ENCODE measurements at regions not wholly inside any gene's neighbourhood (a gene's known extent, or its start where the extent isn't known, plus 50 kb on each side); places are given as distances from the start of the nearest gene placed in this dataset.

GRCh38 chr1:87603626-87604025, 274.9 kb downstream of the LMO4 start:
- no TSS peak for BruUV-seq (replicated peaks)
- no peak for DNase-seq
- CTCF ChIA-PET, result interaction anchor here (0.6 kb wide), 1 partner anchor 23 kb away, joined by 3 read pairs; no protein-coding TSS in a partner anchor
- no peak for TF ChIP-seq CTCF (IDR thresholded peaks at IDR 0.05; ENCODE audit: unreplicated experiment)
- H3K9me3 Mint-ChIP-seq (ENCODE audit: low read depth, unreplicated experiment), result peaks cover 8% of the 10 kb centered on the region
- H3K27me3 Mint-ChIP-seq (ENCODE audit: unreplicated experiment), result no peaks in the 10 kb centered on the region
- intact Hi-C loops (cut with micrococcal nuclease; ENCODE audit: unreplicated experiment), result no loop called here
- H3K36me3 Mint-ChIP-seq (ENCODE audit: insufficient read depth, unreplicated experiment), result peaks cover 10% of the 10 kb centered on the region
- H3K27ac Mint-ChIP-seq (ENCODE audit: unreplicated experiment), result no peak overlapping the region
- no peak overlapping the region for H3K4me3 Mint-ChIP-seq (ENCODE audit: low read depth, unreplicated experiment)
- peaks cover 18% of the 10 kb centered on the region for H3K4me1 Mint-ChIP-seq (ENCODE audit: low read depth, unreplicated experiment)

GRCh38 chr1:87612956-87613355, 284.3 kb downstream of the LMO4 start:
- no peak for TF ChIP-seq CTCF (IDR thresholded peaks at IDR 0.05; ENCODE audit: unreplicated experiment)
- H3K9me3 Mint-ChIP-seq (ENCODE audit: low read depth, unreplicated experiment), result no peaks in the 10 kb centered on the region
- no peaks in the 10 kb centered on the region for H3K27me3 Mint-ChIP-seq (ENCODE audit: unreplicated experiment)
- no peaks in the 10 kb centered on the region for H3K36me3 Mint-ChIP-seq (ENCODE audit: insufficient read depth, unreplicated experiment)
- intact Hi-C loops (cut with micrococcal nuclease; ENCODE audit: unreplicated experiment), result no loop called here
- CTCF ChIA-PET, result no interaction called here
- no peak overlapping the region for H3K27ac Mint-ChIP-seq (ENCODE audit: unreplicated experiment)
- no peak for DNase-seq
- H3K4me3 Mint-ChIP-seq (ENCODE audit: low read depth, unreplicated experiment), result no peak overlapping the region
- no peaks in the 10 kb centered on the region for H3K4me1 Mint-ChIP-seq (ENCODE audit: low read depth, unreplicated experiment)
- BruUV-seq (replicated peaks), result no TSS peak

GRCh38 chr1:87615491-87615890, 286.8 kb downstream of the LMO4 start:
- Mint-ChIP-seq H3K27me3 (ENCODE audit: unreplicated experiment) (no peaks in the 10 kb centered on the region), H3K4me3 (ENCODE audit: low read depth, unreplicated experiment) (no peak overlapping the region), H3K27ac (ENCODE audit: unreplicated experiment) (no peak overlapping the region), H3K36me3 (ENCODE audit: insufficient read depth, unreplicated experiment) (no peaks in the 10 kb centered on the region), H3K9me3 (ENCODE audit: low read depth, unreplicated experiment) (peaks cover 5% of the 10 kb centered on the region), H3K4me1 (ENCODE audit: low read depth, unreplicated experiment) (no peaks in the 10 kb centered on the region)
- BruUV-seq (replicated peaks), result no TSS peak
- DNase-seq, result no peak
- intact Hi-C loops (cut with micrococcal nuclease; ENCODE audit: unreplicated experiment), result no loop called here
- CTCF ChIA-PET, result no interaction called here
- no peak for TF ChIP-seq CTCF (IDR thresholded peaks at IDR 0.05; ENCODE audit: unreplicated experiment)

- intact Hi-C loops (cut with micrococcal nuclease; ENCODE audit: unreplicated experiment), result no loop called here
- H3K36me3 Mint-ChIP-seq (ENCODE audit: insufficient read depth, unreplicated experiment), result no peaks in the 10 kb centered on the region
- no peak for DNase-seq
- no TSS peak for BruUV-seq (replicated peaks)
- H3K27ac Mint-ChIP-seq (ENCODE audit: unreplicated experiment), result no peak overlapping the region
- no peak for TF ChIP-seq CTCF (IDR thresholded peaks at IDR 0.05; ENCODE audit: unreplicated experiment)
- H3K4me1 Mint-ChIP-seq (ENCODE audit: low read depth, unreplicated experiment), result no peaks in the 10 kb centered on the region
- no peaks in the 10 kb centered on the region for H3K27me3 Mint-ChIP-seq (ENCODE audit: unreplicated experiment)
- H3K4me3 Mint-ChIP-seq (ENCODE audit: low read depth, unreplicated experiment), result no peak overlapping the region
- peaks cover 5% of the 10 kb centered on the region for H3K9me3 Mint-ChIP-seq (ENCODE audit: low read depth, unreplicated experiment)
- CTCF ChIA-PET, result no interaction called here
Measured at GRCh38 chr1:87615901-87616300, 287.2 kb downstream of the LMO4 start.

GRCh38 chr1:87620807-87621206, 292.1 kb downstream of the LMO4 start:
- H3K36me3 Mint-ChIP-seq (ENCODE audit: insufficient read depth, unreplicated experiment), result no peaks in the 10 kb centered on the region
- no peak overlapping the region for H3K27ac Mint-ChIP-seq (ENCODE audit: unreplicated experiment)
- no peaks in the 10 kb centered on the region for H3K4me1 Mint-ChIP-seq (ENCODE audit: low read depth, unreplicated experiment)
- no TSS peak for BruUV-seq (replicated peaks)
- H3K4me3 Mint-ChIP-seq (ENCODE audit: low read depth, unreplicated experiment), result no peak overlapping the region
- DNase-seq, result no peak
- no peaks in the 10 kb centered on the region for H3K27me3 Mint-ChIP-seq (ENCODE audit: unreplicated experiment)
- H3K9me3 Mint-ChIP-seq (ENCODE audit: low read depth, unreplicated experiment), result peaks cover 5% of the 10 kb centered on the region
- no peak for TF ChIP-seq CTCF (IDR thresholded peaks at IDR 0.05; ENCODE audit: unreplicated experiment)
- intact Hi-C loops (cut with micrococcal nuclease; ENCODE audit: unreplicated experiment), result no loop called here
- CTCF ChIA-PET, result no interaction called here
